ENCODE measurements at regions not wholly inside any gene's neighbourhood (a gene's known extent, or its start where the extent isn't known, plus 50 kb on each side); places are given as distances from the start of the nearest gene placed in this dataset.

- no peaks in the 10 kb centered on the region for H3K36me3 ChIP-seq
- H3K4me3 ChIP-seq = no peak overlapping the region
- no peaks in the 10 kb centered on the region for H3K27me3 ChIP-seq
- no peak for TF ChIP-seq CTCF (IDR thresholded peaks at IDR 0.05; ENCODE audit: low read depth, low read length)
- H3K27ac ChIP-seq = no peak overlapping the region
- no peak for DNase-seq (ENCODE audit: low read depth in 1 of 2, low spot score in 1 of 2)
- no peaks in the 10 kb centered on the region for H3K4me1 ChIP-seq (ENCODE audit: low read depth)
- no peaks in the 10 kb centered on the region for H3K9me3 ChIP-seq (ENCODE audit: low read depth)
Observed at GRCh38 chrX:39211501-39211900, 410.2 kb downstream of the MID1IP1 start.

- no peak for DNase-seq (ENCODE audit: low read depth in 1 of 2, low spot score in 1 of 2)
- no peak for TF ChIP-seq CTCF (IDR thresholded peaks at IDR 0.05; ENCODE audit: low read depth, low read length)
- no peak overlapping the region for H3K27ac ChIP-seq
- H3K4me1 ChIP-seq (ENCODE audit: low read depth) = peaks cover 4% of the 10 kb centered on the region
- H3K4me3 ChIP-seq = no peak overlapping the region
- H3K9me3 ChIP-seq (ENCODE audit: low read depth) = no peaks in the 10 kb centered on the region
- no peaks in the 10 kb centered on the region for H3K27me3 ChIP-seq
- no peaks in the 10 kb centered on the region for H3K36me3 ChIP-seq
Observed at GRCh38 chrX:39212456-39212855, 411.2 kb downstream of the MID1IP1 start.

- no peaks in the 10 kb centered on the region for H3K27me3 ChIP-seq
- H3K27ac ChIP-seq = no peak overlapping the region
- H3K9me3 ChIP-seq (ENCODE audit: low read depth) = no peaks in the 10 kb centered on the region
- DNase-seq (ENCODE audit: low read depth in 1 of 2, low spot score in 1 of 2) = no peak
- peaks cover 5% of the 10 kb centered on the region for H3K4me1 ChIP-seq (ENCODE audit: low read depth)
- no peak for TF ChIP-seq CTCF (IDR thresholded peaks at IDR 0.05; ENCODE audit: low read depth, low read length)
- H3K4me3 ChIP-seq = no peak overlapping the region
- H3K36me3 ChIP-seq = no peaks in the 10 kb centered on the region
Observed at GRCh38 chrX:39214387-39215126, 413.3 kb downstream of the MID1IP1 start.

- Histone ChIP-seq H3K4me1 (ENCODE audit: low read depth) (peaks cover 5% of the 10 kb centered on the region), H3K4me3 (no peak overlapping the region), H3K27ac (no peak overlapping the region), H3K9me3 (ENCODE audit: low read depth) (no peaks in the 10 kb centered on the region), H3K27me3 (no peaks in the 10 kb centered on the region), H3K36me3 (no peaks in the 10 kb centered on the region)
- no peak for DNase-seq (ENCODE audit: low read depth in 1 of 2, low spot score in 1 of 2)
- TF ChIP-seq CTCF (IDR thresholded peaks at IDR 0.05; ENCODE audit: low read depth, low read length) = no peak
Observed at GRCh38 chrX:39220952-39221351, 419.7 kb downstream of the MID1IP1 start.

GRCh38 chrX:39222346-39223113 lies 421.3 kb downstream of the MID1IP1 start:
- H3K4me3 ChIP-seq = no peak overlapping the region
- no peak for TF ChIP-seq CTCF (IDR thresholded peaks at IDR 0.05; ENCODE audit: low read depth, low read length)
- no peak overlapping the region for H3K27ac ChIP-seq
- H3K27me3 ChIP-seq = no peaks in the 10 kb centered on the region
- H3K9me3 ChIP-seq (ENCODE audit: low read depth) = no peaks in the 10 kb centered on the region
- H3K36me3 ChIP-seq = no peaks in the 10 kb centered on the region
- no peak for DNase-seq (ENCODE audit: low read depth in 1 of 2, low spot score in 1 of 2)
- no peaks in the 10 kb centered on the region for H3K4me1 ChIP-seq (ENCODE audit: low read depth)
